ENCODE measurements at regions not wholly inside any gene's neighbourhood (a gene's known extent, or its start where the extent isn't known, plus 50 kb on each side); places are given as distances from the start of the nearest gene placed in this dataset.

DNA sequence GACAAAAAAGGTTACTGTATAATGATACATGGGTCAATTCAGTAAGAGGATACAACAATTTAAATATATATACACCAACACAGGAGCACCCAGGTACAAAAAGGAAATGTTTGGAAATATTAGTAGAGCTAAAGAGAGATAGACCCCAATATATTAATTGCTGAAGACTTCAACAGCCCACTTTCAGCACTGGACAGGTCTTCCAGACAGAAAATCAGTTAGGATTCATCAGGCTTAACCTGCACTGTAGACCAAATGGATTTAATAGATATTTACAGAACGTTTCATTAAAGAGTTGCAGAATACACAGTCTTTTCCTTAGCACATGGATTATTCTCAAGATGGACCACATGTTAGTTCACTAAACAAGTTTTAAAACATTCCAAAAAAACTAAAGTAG, 845.9 kb upstream of the GBE1 start:
- no peaks in the 10 kb centered on the region for H3K27me3 ChIP-seq (ENCODE audit: control insufficient read depth, insufficient read depth, low read length)
- FAIRE-seq: no peak
- H3K4me1 ChIP-seq (ENCODE audit: control insufficient read depth in 2 of 3, insufficient read depth in 2 of 3, low read depth in 1 of 3, low read length in 3 of 3): no peaks in the 10 kb centered on the region
- intact Hi-C loops (cut with DNase I): no loop called here
- no peak for DNase-seq
- no peaks in the 10 kb centered on the region for H3K36me3 ChIP-seq (ENCODE audit: control insufficient read depth in 2 of 3, insufficient read depth in 3 of 3, low read length in 3 of 3)
- H3K27ac ChIP-seq (ENCODE audit: low read depth in 2 of 2, low read length in 2 of 2): no peak overlapping the region
- no peaks in the 10 kb centered on the region for H3K9me3 ChIP-seq (ENCODE audit: control insufficient read depth in 2 of 3, insufficient read depth in 1 of 3, low read length in 3 of 3)
- no peak overlapping the region for H3K4me3 ChIP-seq (ENCODE audit: low read length in 3 of 3)
- no peak overlapping the region for H3K9ac ChIP-seq (ENCODE audit: low read length in 3 of 3)
- TF ChIP-seq, protein P1, sequence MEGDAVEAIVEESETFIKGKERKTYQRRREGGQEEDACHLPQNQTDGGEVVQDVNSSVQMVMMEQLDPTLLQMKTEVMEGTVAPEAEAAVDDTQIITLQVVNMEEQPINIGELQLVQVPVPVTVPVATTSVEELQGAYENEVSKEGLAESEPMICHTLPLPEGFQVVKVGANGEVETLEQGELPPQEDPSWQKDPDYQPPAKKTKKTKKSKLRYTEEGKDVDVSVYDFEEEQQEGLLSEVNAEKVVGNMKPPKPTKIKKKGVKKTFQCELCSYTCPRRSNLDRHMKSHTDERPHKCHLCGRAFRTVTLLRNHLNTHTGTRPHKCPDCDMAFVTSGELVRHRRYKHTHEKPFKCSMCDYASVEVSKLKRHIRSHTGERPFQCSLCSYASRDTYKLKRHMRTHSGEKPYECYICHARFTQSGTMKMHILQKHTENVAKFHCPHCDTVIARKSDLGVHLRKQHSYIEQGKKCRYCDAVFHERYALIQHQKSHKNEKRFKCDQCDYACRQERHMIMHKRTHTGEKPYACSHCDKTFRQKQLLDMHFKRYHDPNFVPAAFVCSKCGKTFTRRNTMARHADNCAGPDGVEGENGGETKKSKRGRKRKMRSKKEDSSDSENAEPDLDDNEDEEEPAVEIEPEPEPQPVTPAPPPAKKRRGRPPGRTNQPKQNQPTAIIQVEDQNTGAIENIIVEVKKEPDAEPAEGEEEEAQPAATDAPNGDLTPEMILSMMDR (IDR thresholded peaks at IDR 0.05; ENCODE audit: borderline replicate concordance, extremely low read depth, insufficient read depth): no peak

DNA sequence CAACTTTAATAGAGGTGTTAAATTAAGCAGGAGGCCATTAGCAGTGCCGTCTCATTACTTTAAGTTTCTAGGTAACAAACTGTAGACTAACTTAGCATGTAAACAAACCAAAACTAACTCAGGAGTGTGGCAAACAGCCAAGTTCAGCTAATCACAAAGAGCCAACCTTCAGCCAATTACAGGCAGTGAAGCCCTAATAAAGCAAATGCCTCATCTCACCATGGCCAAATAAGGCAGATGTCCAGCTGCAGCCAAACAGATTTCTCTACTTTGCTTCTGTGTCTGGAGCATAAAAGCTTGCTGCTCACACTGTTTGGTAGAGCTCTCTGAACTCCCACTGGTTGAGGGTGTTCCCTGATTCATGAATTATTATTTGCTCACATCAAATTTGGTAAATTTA, 835.4 kb upstream of the GBE1 start:
- TF ChIP-seq, protein P1 (IDR thresholded peaks at IDR 0.05; ENCODE audit: borderline replicate concordance, extremely low read depth, insufficient read depth): no peak
- FAIRE-seq (no peak), DNase-seq (peak in 2 of 5 donors; percentile 12 to 21)
- Histone ChIP-seq H3K4me1 (ENCODE audit: control insufficient read depth in 2 of 3, insufficient read depth in 2 of 3, low read depth in 1 of 3, low read length in 3 of 3) (peaks cover 0 to 4% (median 0%) of the 10 kb centered on the region in 3 donors), H3K27ac (ENCODE audit: low read depth in 2 of 2, low read length in 2 of 2) (no peak overlapping the region), H3K9me3 (ENCODE audit: control insufficient read depth in 2 of 3, insufficient read depth in 1 of 3, low read length in 3 of 3) (peaks cover 0 to 18% (median 0%) of the 10 kb centered on the region in 3 donors), H3K27me3 (ENCODE audit: control insufficient read depth, insufficient read depth, low read length) (no peaks in the 10 kb centered on the region), H3K36me3 (ENCODE audit: control insufficient read depth in 2 of 3, insufficient read depth in 3 of 3, low read length in 3 of 3) (no peaks in the 10 kb centered on the region), H3K4me3 (ENCODE audit: low read length in 3 of 3) (no peak overlapping the region), H3K9ac (ENCODE audit: low read length in 3 of 3) (no peak overlapping the region)
- intact Hi-C loops (cut with DNase I): no loop called here

DNA sequence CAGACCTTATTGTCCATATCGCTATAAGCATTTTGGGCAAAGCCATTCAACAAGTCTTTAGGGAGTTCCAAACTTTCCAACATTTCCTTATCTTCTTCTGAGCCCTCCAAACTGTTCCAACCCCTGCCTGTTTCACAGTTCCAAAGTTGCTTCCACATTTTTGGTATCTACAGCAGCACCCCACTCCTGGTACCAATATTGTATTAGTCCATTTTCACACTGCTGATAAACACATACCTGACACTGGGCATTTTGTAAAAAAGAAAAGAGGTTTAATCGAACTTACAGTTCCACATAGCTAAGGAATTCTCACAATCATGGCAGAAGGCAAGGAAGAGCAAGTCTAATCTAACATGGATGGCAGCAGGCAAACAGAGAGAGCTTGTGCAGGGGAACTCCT, 834.1 kb upstream of the GBE1 start:
- DNase-seq (no peak), FAIRE-seq (no peak)
- H3K27me3 ChIP-seq (ENCODE audit: control insufficient read depth, insufficient read depth, low read length): no peaks in the 10 kb centered on the region
- peaks cover 0 to 18% (median 0%) of the 10 kb centered on the region in 3 donors for H3K9me3 ChIP-seq (ENCODE audit: control insufficient read depth in 2 of 3, insufficient read depth in 1 of 3, low read length in 3 of 3)
- H3K36me3 ChIP-seq (ENCODE audit: control insufficient read depth in 2 of 3, insufficient read depth in 3 of 3, low read length in 3 of 3): no peaks in the 10 kb centered on the region
- H3K9ac ChIP-seq (ENCODE audit: low read length in 3 of 3): no peak overlapping the region
- H3K27ac ChIP-seq (ENCODE audit: low read depth in 2 of 2, low read length in 2 of 2): no peak overlapping the region
- peaks cover 0 to 4% (median 0%) of the 10 kb centered on the region in 3 donors for H3K4me1 ChIP-seq (ENCODE audit: control insufficient read depth in 2 of 3, insufficient read depth in 2 of 3, low read depth in 1 of 3, low read length in 3 of 3)
- H3K4me3 ChIP-seq (ENCODE audit: low read length in 3 of 3): no peak overlapping the region
- intact Hi-C loops (cut with DNase I): no loop called here
- TF ChIP-seq, protein P1 (IDR thresholded peaks at IDR 0.05; ENCODE audit: borderline replicate concordance, extremely low read depth, insufficient read depth): no peak

DNA sequence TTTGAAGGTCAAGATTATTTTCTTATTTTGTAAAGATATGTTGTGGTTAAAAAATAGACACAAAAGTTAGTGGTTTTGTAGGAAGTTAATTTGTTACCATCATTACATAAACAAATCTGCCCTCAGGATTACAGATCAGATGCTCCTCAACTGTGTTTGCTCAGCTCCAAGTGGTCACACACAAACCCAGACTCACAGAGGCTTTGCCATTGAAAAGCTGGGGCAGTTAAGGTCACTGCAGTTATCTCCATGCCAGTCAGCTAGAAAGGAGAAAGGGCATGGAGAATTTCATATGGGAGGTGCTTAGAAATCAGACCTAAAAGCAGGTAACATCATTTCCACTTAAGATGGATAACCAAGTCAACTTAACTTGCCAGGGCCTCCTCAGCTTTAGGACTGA, 825.7 kb upstream of the GBE1 start:
- no peaks in the 10 kb centered on the region for H3K4me1 ChIP-seq (ENCODE audit: control insufficient read depth in 2 of 3, insufficient read depth in 2 of 3, low read depth in 1 of 3, low read length in 3 of 3)
- no peaks in the 10 kb centered on the region for H3K36me3 ChIP-seq (ENCODE audit: control insufficient read depth in 2 of 3, insufficient read depth in 3 of 3, low read length in 3 of 3)
- H3K9ac ChIP-seq (ENCODE audit: low read length in 3 of 3): no peak overlapping the region
- no peaks in the 10 kb centered on the region for H3K27me3 ChIP-seq (ENCODE audit: control insufficient read depth, insufficient read depth, low read length)
- FAIRE-seq (no peak), DNase-seq (no peak)
- TF ChIP-seq, protein P1 (IDR thresholded peaks at IDR 0.05; ENCODE audit: borderline replicate concordance, extremely low read depth, insufficient read depth): no peak
- H3K27ac ChIP-seq (ENCODE audit: low read depth in 2 of 2, low read length in 2 of 2): no peak overlapping the region
- no peaks in the 10 kb centered on the region for H3K9me3 ChIP-seq (ENCODE audit: control insufficient read depth in 2 of 3, insufficient read depth in 1 of 3, low read length in 3 of 3)
- intact Hi-C loops (cut with DNase I): no loop called here
- H3K4me3 ChIP-seq (ENCODE audit: low read length in 3 of 3): no peak overlapping the region
